Testis (tissue), 2 donors: ENCODE measurements at regions not wholly inside any gene's neighbourhood (a gene's known extent, or its start where the extent isn't known, plus 50 kb on each side); places are given as distances from the start of the nearest gene placed in this dataset.

Experiments
- POLR2A ChIP-seq: fragments of 450-650 bp; IDR thresholded peaks from one replicate; pipeline ENCODE4 v1.6.1; 2017; ENCODE audit warnings: antibody characterized with exemption, mild to moderate bottlenecking, moderate library complexity
- TF ChIP-seq, protein P1 (sequence below), 3 experiments: fragments of 450-650 bp in 2 of 3; fragments of 200-600 bp in 1 of 3; sonication (generic) in 1 of 3; IDR thresholded peaks; one replicate each; pipeline ENCODE4 v1.5.1; 2016 to 2019; ENCODE audit warnings: antibody characterized with exemption in 3 of 3, mild to moderate bottlenecking in 2 of 3, moderate library complexity in 1 of 3

DNA sequence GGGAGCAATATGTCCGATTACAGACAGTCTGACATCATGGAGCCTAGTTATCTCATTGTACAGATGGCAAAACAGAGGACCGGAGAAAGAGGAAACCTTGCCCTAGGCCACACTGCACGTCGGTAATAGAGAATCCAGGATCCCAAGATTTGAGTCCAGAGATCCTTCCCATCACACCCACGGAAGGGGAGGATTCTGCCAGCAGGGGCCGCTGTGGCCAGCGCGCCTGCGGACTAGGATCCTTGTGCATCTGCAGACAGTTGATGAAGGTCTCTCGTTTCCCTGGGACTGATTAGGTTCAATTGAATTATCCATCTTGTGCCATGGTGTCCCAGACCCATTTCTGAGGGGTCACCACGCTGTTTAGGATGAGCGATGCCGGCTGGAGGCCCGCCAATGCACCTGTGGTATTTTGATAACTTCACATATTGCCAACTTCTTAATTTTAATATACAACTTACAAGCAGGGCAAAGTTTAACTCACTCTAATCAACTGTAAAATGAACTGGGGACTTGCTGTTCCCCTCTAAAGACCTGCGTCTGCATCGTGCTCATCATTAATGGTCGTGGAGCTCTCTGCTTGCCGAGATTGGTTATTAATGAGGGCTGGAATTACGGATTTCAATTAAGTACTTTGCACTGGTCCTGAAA is 592.7 kb upstream of the BRINP1 start:
- TF ChIP-seq, protein P1, sequence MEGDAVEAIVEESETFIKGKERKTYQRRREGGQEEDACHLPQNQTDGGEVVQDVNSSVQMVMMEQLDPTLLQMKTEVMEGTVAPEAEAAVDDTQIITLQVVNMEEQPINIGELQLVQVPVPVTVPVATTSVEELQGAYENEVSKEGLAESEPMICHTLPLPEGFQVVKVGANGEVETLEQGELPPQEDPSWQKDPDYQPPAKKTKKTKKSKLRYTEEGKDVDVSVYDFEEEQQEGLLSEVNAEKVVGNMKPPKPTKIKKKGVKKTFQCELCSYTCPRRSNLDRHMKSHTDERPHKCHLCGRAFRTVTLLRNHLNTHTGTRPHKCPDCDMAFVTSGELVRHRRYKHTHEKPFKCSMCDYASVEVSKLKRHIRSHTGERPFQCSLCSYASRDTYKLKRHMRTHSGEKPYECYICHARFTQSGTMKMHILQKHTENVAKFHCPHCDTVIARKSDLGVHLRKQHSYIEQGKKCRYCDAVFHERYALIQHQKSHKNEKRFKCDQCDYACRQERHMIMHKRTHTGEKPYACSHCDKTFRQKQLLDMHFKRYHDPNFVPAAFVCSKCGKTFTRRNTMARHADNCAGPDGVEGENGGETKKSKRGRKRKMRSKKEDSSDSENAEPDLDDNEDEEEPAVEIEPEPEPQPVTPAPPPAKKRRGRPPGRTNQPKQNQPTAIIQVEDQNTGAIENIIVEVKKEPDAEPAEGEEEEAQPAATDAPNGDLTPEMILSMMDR (IDR thresholded peaks at IDR 0.05): peak; percentile 26 to 63 (median 33)
- no peak for TF ChIP-seq POLR2A
